Stimulated activated CD8-positive, alpha-beta memory T cell treated with anti-CD3 and anti-CD28 coated beads, Interleukin-4, amount 100 ng/mL, for 48 hours (primary cell): ENCODE measurements at regions not wholly inside any gene's neighbourhood (a gene's known extent, or its start where the extent isn't known, plus 50 kb on each side); places are given as distances from the start of the nearest gene placed in this dataset.

ENCODE experiments used
- DNase-seq: peaks from one replicate; pipeline ENCODE4 v3.0.0-alpha.2; 2020

- DNase-seq = no peak
These were observed 302.7 kb upstream of the RGMB start for GRCh38 chr5:98470747-98471146.

- no peak for DNase-seq
These were observed 302.0 kb upstream of the RGMB start for GRCh38 chr5:98471458-98471857.

GRCh38 chr5:98474216-98474615 lies 299.2 kb upstream of the RGMB start:
- DNase-seq = no peak

GRCh38 chr5:98474782-98475181 lies 298.7 kb upstream of the RGMB start:
- DNase-seq = no peak

GRCh38 chr5:98482321-98483300 lies 290.9 kb upstream of the RGMB start:
- no peak for DNase-seq

- no peak for DNase-seq
These were observed 290.2 kb upstream of the RGMB start for GRCh38 chr5:98483301-98483685.

- no peak for DNase-seq
These were observed 284.4 kb upstream of the RGMB start for GRCh38 chr5:98489021-98489420.

GRCh38 chr5:98490348-98490747 lies 283.1 kb upstream of the RGMB start:
- no peak for DNase-seq

- DNase-seq = no peak
These were observed 281.2 kb upstream of the RGMB start for GRCh38 chr5:98492258-98492657.

- no peak for DNase-seq
These were observed 276.0 kb upstream of the RGMB start for GRCh38 chr5:98497418-98497817.

- no peak for DNase-seq
These were observed 275.4 kb upstream of the RGMB start for GRCh38 chr5:98498028-98498427.

GRCh38 chr5:98499892-98500291 lies 273.6 kb upstream of the RGMB start:
- DNase-seq = no peak

GRCh38 chr5:98500811-98501210 lies 272.7 kb upstream of the RGMB start:
- no peak for DNase-seq

- no peak for DNase-seq
These were observed 269.8 kb upstream of the RGMB start for GRCh38 chr5:98503616-98504015.

GRCh38 chr5:98504505-98504904 lies 269.0 kb upstream of the RGMB start:
- no peak for DNase-seq

- no peak for DNase-seq
These were observed 263.1 kb upstream of the RGMB start for GRCh38 chr5:98510143-98510985.

GRCh38 chr5:98513380-98513779 lies 260.1 kb upstream of the RGMB start:
- no peak for DNase-seq

GRCh38 chr5:98514215-98514614 lies 259.2 kb upstream of the RGMB start:
- no peak for DNase-seq

GRCh38 chr5:98516701-98517100 lies 256.8 kb upstream of the RGMB start:
- no peak for DNase-seq

- DNase-seq = no peak
These were observed 255.7 kb upstream of the RGMB start for GRCh38 chr5:98517560-98518366.

- DNase-seq = no peak
These were observed 254.7 kb upstream of the RGMB start for GRCh38 chr5:98518754-98519153.

GRCh38 chr5:98519571-98519970 lies 253.9 kb upstream of the RGMB start:
- DNase-seq = no peak

GRCh38 chr5:98521821-98522220 lies 251.6 kb upstream of the RGMB start:
- DNase-seq = no peak
